GM12891 (cell line): ENCODE measurements at regions not wholly inside any gene's neighbourhood (a gene's known extent, or its start where the extent isn't known, plus 50 kb on each side); places are given as distances from the start of the nearest gene placed in this dataset.

ENCODE experiments used
- POLR2A ChIP-seq: IDR thresholded peaks from 2 replicates; pipeline ENCODE4 v1.6.1; 2011; ENCODE audit warnings: low read depth, low read length, control low read depth
- POLR2AphosphoS5 ChIP-seq: IDR thresholded peaks from 2 replicates; pipeline ENCODE4 v1.6.1; 2011; ENCODE audit warnings: low read depth, low read length, control low read depth
- SPI1 ChIP-seq: IDR thresholded peaks from 2 replicates; pipeline ENCODE4 v1.6.1; 2011; ENCODE audit warnings: low read depth, low read length, control low read depth
- TAF1 ChIP-seq: IDR thresholded peaks from 2 replicates; pipeline ENCODE4 v1.6.1; 2011; ENCODE audit warnings: low read depth, low read length, control low read depth

- TF ChIP-seq POLR2AphosphoS5 (no peak), TAF1 (no peak), POLR2A (no peak), SPI1 (no peak)
These were observed 559.9 kb downstream of the RAB28 start for GRCh38 chr4:12924253-12924652.
